ENCODE measurements at regions not wholly inside any gene's neighbourhood (a gene's known extent, or its start where the extent isn't known, plus 50 kb on each side); places are given as distances from the start of the nearest gene placed in this dataset.

DNA sequence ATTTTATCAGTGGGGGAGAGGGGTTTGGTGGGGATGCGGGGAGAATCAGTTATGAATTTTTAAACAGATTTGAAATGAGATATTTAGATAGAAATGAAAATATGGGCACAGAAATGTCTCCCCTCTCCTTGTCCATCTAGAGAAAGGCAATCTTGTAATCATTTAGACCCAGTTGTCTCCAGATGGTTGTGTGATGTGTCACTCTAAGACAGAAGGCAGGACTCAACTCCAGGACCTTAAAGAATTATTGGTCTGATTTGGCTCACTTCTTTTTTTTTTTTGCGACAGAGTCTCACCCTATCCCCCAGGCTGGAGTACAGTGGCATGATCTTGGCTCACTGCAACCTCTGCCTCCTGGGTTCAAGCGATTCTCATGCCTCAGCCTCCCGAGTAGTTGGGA, 77.2 kb downstream of the EOMES start:
- intact Hi-C loops (cut with DNase I) = no loop called here
- no peaks in the 10 kb centered on the region for H3K27me3 ChIP-seq (replicated peaks; ENCODE audit: insufficient read depth)

DNA sequence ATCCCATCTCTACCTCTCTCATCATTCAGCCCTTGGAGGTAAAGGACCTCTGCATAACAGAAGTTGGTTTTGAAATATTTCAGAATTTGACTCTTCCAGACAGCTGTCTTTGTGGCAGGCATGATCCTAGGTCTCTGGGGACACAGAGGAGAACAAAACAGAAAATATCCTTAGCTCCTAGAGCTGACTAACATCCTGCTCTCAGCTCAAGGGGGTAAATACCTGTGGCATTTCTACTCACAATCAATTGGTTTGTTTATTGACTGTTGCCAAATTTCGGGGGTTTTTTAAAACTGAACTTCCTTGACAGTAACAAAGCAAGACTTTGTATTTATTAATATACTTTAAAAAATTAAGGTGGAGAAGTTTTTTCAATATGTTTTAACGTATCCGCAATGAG, 78.8 kb downstream of the EOMES start:
- no peaks in the 10 kb centered on the region for H3K27me3 ChIP-seq (replicated peaks; ENCODE audit: insufficient read depth)
- no peak for DNase-seq (ENCODE audit: low spot score)
- H3K4me1 ChIP-seq (replicated peaks) = no peaks in the 10 kb centered on the region
- no peaks in the 10 kb centered on the region for H3K9me3 ChIP-seq
- 75% methylated on average over 3 of the region's 3 CpGs for WGBS
- no peak for TF ChIP-seq POLR2AphosphoS5 (IDR thresholded peaks at IDR 0.05)
- TF ChIP-seq, protein P1, sequence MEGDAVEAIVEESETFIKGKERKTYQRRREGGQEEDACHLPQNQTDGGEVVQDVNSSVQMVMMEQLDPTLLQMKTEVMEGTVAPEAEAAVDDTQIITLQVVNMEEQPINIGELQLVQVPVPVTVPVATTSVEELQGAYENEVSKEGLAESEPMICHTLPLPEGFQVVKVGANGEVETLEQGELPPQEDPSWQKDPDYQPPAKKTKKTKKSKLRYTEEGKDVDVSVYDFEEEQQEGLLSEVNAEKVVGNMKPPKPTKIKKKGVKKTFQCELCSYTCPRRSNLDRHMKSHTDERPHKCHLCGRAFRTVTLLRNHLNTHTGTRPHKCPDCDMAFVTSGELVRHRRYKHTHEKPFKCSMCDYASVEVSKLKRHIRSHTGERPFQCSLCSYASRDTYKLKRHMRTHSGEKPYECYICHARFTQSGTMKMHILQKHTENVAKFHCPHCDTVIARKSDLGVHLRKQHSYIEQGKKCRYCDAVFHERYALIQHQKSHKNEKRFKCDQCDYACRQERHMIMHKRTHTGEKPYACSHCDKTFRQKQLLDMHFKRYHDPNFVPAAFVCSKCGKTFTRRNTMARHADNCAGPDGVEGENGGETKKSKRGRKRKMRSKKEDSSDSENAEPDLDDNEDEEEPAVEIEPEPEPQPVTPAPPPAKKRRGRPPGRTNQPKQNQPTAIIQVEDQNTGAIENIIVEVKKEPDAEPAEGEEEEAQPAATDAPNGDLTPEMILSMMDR (IDR thresholded peaks at IDR 0.05) = no peak
- TF ChIP-seq POLR2A (IDR thresholded peaks at IDR 0.05) = no peak
- no peak overlapping the region for H3K27ac ChIP-seq
- H3K36me3 ChIP-seq = no peaks in the 10 kb centered on the region
- intact Hi-C loops (cut with DNase I) = no loop called here
- H3K4me3 ChIP-seq = no peak overlapping the region

More for the DNA sequence above, 77.2 kb downstream of the EOMES start:
- no peak for TF ChIP-seq POLR2AphosphoS5 (IDR thresholded peaks at IDR 0.05)
- TF ChIP-seq POLR2A (IDR thresholded peaks at IDR 0.05) = no peak
- TF ChIP-seq, protein P1 (IDR thresholded peaks at IDR 0.05) = no peak
- Histone ChIP-seq H3K9me3 (no peaks in the 10 kb centered on the region), H3K36me3 (no peaks in the 10 kb centered on the region), H3K4me1 (replicated peaks) (no peaks in the 10 kb centered on the region), H3K27ac (no peak overlapping the region), H3K4me3 (no peak overlapping the region)
- 82% methylated on average over 4 of the region's 4 CpGs for WGBS
- DNase-seq (ENCODE audit: low spot score) = no peak

GRCh38 chr3:27642796-27643195, 79.3 kb downstream of the EOMES start:
- Histone ChIP-seq H3K4me3 (no peak overlapping the region), H3K27ac (no peak overlapping the region), H3K36me3 (no peaks in the 10 kb centered on the region), H3K9me3 (no peaks in the 10 kb centered on the region), H3K4me1 (replicated peaks) (no peaks in the 10 kb centered on the region), H3K27me3 (replicated peaks; ENCODE audit: insufficient read depth) (no peaks in the 10 kb centered on the region)
- intact Hi-C loops (cut with DNase I) = no loop called here
- WGBS = 92% methylated on average over 5 of the region's 5 CpGs
- DNase-seq (ENCODE audit: low spot score) = no peak
- no peak for TF ChIP-seq POLR2A (IDR thresholded peaks at IDR 0.05)
- TF ChIP-seq, protein P1 (IDR thresholded peaks at IDR 0.05) = no peak
- TF ChIP-seq POLR2AphosphoS5 (IDR thresholded peaks at IDR 0.05) = no peak

GRCh38 chr3:27641888-27642601, 80.1 kb downstream of the EOMES start:
- intact Hi-C loops (cut with DNase I) = no loop called here
- Histone ChIP-seq H3K4me3 (no peak overlapping the region), H3K27me3 (replicated peaks; ENCODE audit: insufficient read depth) (no peaks in the 10 kb centered on the region), H3K9me3 (no peaks in the 10 kb centered on the region), H3K27ac (no peak overlapping the region), H3K36me3 (no peaks in the 10 kb centered on the region), H3K4me1 (replicated peaks) (no peaks in the 10 kb centered on the region)
- TF ChIP-seq, protein P1 (IDR thresholded peaks at IDR 0.05) = no peak
- TF ChIP-seq POLR2A (IDR thresholded peaks at IDR 0.05) (no peak), POLR2AphosphoS5 (IDR thresholded peaks at IDR 0.05) (no peak)
- 69% methylated on average over 5 of the region's 5 CpGs for whole genome bisulfite sequencing
- DNase-seq (ENCODE audit: low spot score) = no peak

- intact Hi-C loops (cut with DNase I) = no loop called here
- H3K36me3 ChIP-seq = no peaks in the 10 kb centered on the region
- no peaks in the 10 kb centered on the region for H3K27me3 ChIP-seq (replicated peaks; ENCODE audit: insufficient read depth)
- no peak for DNase-seq (ENCODE audit: low spot score)
- no peak overlapping the region for H3K4me3 ChIP-seq
- WGBS = 95% methylated on average over 1 of the region's 1 CpG
- no peak overlapping the region for H3K27ac ChIP-seq
- no peaks in the 10 kb centered on the region for H3K9me3 ChIP-seq
- TF ChIP-seq, protein P1 (IDR thresholded peaks at IDR 0.05) = no peak
- H3K4me1 ChIP-seq (replicated peaks) = no peaks in the 10 kb centered on the region
Observed at GRCh38 chr3:27641271-27641800, 80.8 kb downstream of the EOMES start.
